ENCODE measurements at regions not wholly inside any gene's neighbourhood (a gene's known extent, or its start where the extent isn't known, plus 50 kb on each side); places are given as distances from the start of the nearest gene placed in this dataset.

- TF ChIP-seq POLR2AphosphoS5 (IDR thresholded peaks at IDR 0.05; ENCODE audit: low read depth) (no peak), SPI1 (IDR thresholded peaks at IDR 0.05; ENCODE audit: borderline replicate concordance, low read depth) (no peak), GABPA (IDR thresholded peaks at IDR 0.05; ENCODE audit: low read depth) (no peak), REST (IDR thresholded peaks at IDR 0.05; ENCODE audit: insufficient replicate concordance, low read depth) (no peak), CTCF (IDR thresholded peaks at IDR 0.05; ENCODE audit: insufficient read depth, low read length) (no peak)
- DNase-seq (ENCODE audit: low read depth in 1 of 2, low spot score in 1 of 2), result no peak
- Histone ChIP-seq H3K27me3 (ENCODE audit: insufficient read depth, poor library complexity, severe bottlenecking) (peaks cover 2% of the 10 kb centered on the region), H3K27ac (replicated peaks) (no peak overlapping the region), H3K4me3 (replicated peaks; ENCODE audit: insufficient read depth, low read length) (no peak overlapping the region)
Measured at GRCh38 chr2:128778843-128779242, 460.2 kb upstream of the HS6ST1 start.

GRCh38 chr2:128779301-128780095, 460.8 kb upstream of the HS6ST1 start:
- no peak for TF ChIP-seq SPI1 (IDR thresholded peaks at IDR 0.05; ENCODE audit: borderline replicate concordance, low read depth)
- no peak for TF ChIP-seq REST (IDR thresholded peaks at IDR 0.05; ENCODE audit: insufficient replicate concordance, low read depth)
- TF ChIP-seq POLR2AphosphoS5 (IDR thresholded peaks at IDR 0.05; ENCODE audit: low read depth), result no peak
- TF ChIP-seq GABPA (IDR thresholded peaks at IDR 0.05; ENCODE audit: low read depth), result no peak
- no peak for TF ChIP-seq CTCF (IDR thresholded peaks at IDR 0.05; ENCODE audit: insufficient read depth, low read length)

GRCh38 chr2:128780434-128781080, 461.9 kb upstream of the HS6ST1 start:
- Histone ChIP-seq H3K27me3 (ENCODE audit: insufficient read depth, poor library complexity, severe bottlenecking) (peaks cover 2% of the 10 kb centered on the region), H3K4me3 (replicated peaks; ENCODE audit: insufficient read depth, low read length) (no peak overlapping the region), H3K27ac (replicated peaks) (no peak overlapping the region)
- no peak for DNase-seq (ENCODE audit: low read depth in 1 of 2, low spot score in 1 of 2)
- no peak for TF ChIP-seq CTCF (IDR thresholded peaks at IDR 0.05; ENCODE audit: insufficient read depth, low read length)
- no peak for TF ChIP-seq REST (IDR thresholded peaks at IDR 0.05; ENCODE audit: insufficient replicate concordance, low read depth)
- no peak for TF ChIP-seq POLR2AphosphoS5 (IDR thresholded peaks at IDR 0.05; ENCODE audit: low read depth)
- TF ChIP-seq SPI1 (IDR thresholded peaks at IDR 0.05; ENCODE audit: borderline replicate concordance, low read depth), result no peak
- TF ChIP-seq GABPA (IDR thresholded peaks at IDR 0.05; ENCODE audit: low read depth), result no peak

More at GRCh38 chr2:128779301-128780095, 460.8 kb upstream of the HS6ST1 start:
- DNase-seq (ENCODE audit: low read depth in 1 of 2, low spot score in 1 of 2), result no peak
- Histone ChIP-seq H3K4me3 (replicated peaks; ENCODE audit: insufficient read depth, low read length) (no peak overlapping the region), H3K27ac (replicated peaks) (no peak overlapping the region), H3K27me3 (ENCODE audit: insufficient read depth, poor library complexity, severe bottlenecking) (peaks cover 2% of the 10 kb centered on the region)

Data from HL-60 (cell line).